MM.1S (cell line): ENCODE measurements at regions not wholly inside any gene's neighbourhood (a gene's known extent, or its start where the extent isn't known, plus 50 kb on each side); places are given as distances from the start of the nearest gene placed in this dataset.

Experiments used
- DNase-seq: peaks from one replicate; pipeline ENCODE4 v3.0.0-alpha.2; 2015
- H2AFZ ChIP-seq: fragments of 300-600 bp; sonication (generic); 2 replicates; pipeline ENCODE4 v1.6.0; 2016; ENCODE audit warnings: antibody characterized with exemption, low read length
- H3F3A ChIP-seq: fragments of 300-600 bp; sonication (generic); 2 replicates; pipeline ENCODE4 v1.6.1; 2016; ENCODE audit warnings: mild to moderate bottlenecking, antibody characterized with exemption, low read length, moderate library complexity, mixed read lengths; ENCODE audit not compliant: insufficient read depth
- H3K27ac ChIP-seq: fragments of 300-600 bp; sonication (generic); 2 replicates; pipeline ENCODE4 v1.5.1; 2016; ENCODE audit warnings: mild to moderate bottlenecking, low read length
- H3K27me3 ChIP-seq: fragments of 300-600 bp; sonication (generic); replicated peaks from 2 replicates; pipeline ENCODE4 v1.6.0; 2016; ENCODE audit warnings: low read length; ENCODE audit not compliant: insufficient read depth
- H3K36me3 ChIP-seq: fragments of 300-600 bp; sonication (generic); replicated peaks from 2 replicates; pipeline ENCODE4 v1.6.1; 2016; ENCODE audit warnings: mild to moderate bottlenecking, low read length, mixed read lengths; ENCODE audit not compliant: insufficient read depth
- H3K4me1 ChIP-seq: fragments of 300-600 bp; sonication (generic); 2 replicates; pipeline ENCODE4 v1.6.1; 2016; ENCODE audit warnings: low read length, mixed read lengths
- H3K4me2 ChIP-seq: fragments of 300-600 bp; sonication (generic); 2 replicates; pipeline ENCODE4 v1.6.0; 2016; ENCODE audit warnings: low read depth, low read length
- H3K4me3 ChIP-seq: fragments of 300-600 bp; sonication (generic); 2 replicates; pipeline ENCODE4 v1.5.1; 2016; ENCODE audit warnings: low read length, mixed read lengths
- H3K79me2 ChIP-seq: fragments of 300-600 bp; sonication (generic); 2 replicates; pipeline ENCODE4 v1.6.1; 2016; ENCODE audit warnings: mixed run types, low read length, mixed read lengths
- H3K9ac ChIP-seq: fragments of 300-600 bp; sonication (generic); 2 replicates; pipeline ENCODE4 v1.6.1; 2016; ENCODE audit warnings: low read length, mixed read lengths
- H3K9me2 ChIP-seq: fragments of 300-600 bp; sonication (generic); replicated peaks from 2 replicates; pipeline ENCODE4 v1.6.1; 2016; ENCODE audit warnings: mild to moderate bottlenecking, low read length, mixed read lengths; ENCODE audit not compliant: insufficient read depth
- H3K9me3 ChIP-seq: fragments of 300-600 bp; sonication (generic); replicated peaks from 2 replicates; pipeline ENCODE4 v1.6.1; 2016; ENCODE audit warnings: mild to moderate bottlenecking, low read length, mixed read lengths; ENCODE audit not compliant: insufficient read depth
- H4K20me1 ChIP-seq: fragments of 300-600 bp; sonication (generic); 2 replicates; pipeline ENCODE4 v1.6.1; 2016; ENCODE audit warnings: mild to moderate bottlenecking, low read length, moderate library complexity, mixed read lengths; ENCODE audit not compliant: insufficient read depth
- EZH2 ChIP-seq: fragments of 300-600 bp; sonication (generic); optimal IDR thresholded peaks from 2 replicates; pipeline ENCODE3; 2017; ENCODE audit warnings: low read depth, mild to moderate bottlenecking, antibody characterized with exemption, low read length, mixed read lengths
- EZH2phosphoT487 ChIP-seq: fragments of 300-600 bp; sonication (generic); IDR thresholded peaks from 2 replicates; pipeline ENCODE4 v1.6.1; 2018; ENCODE audit warnings: antibody characterized with exemption, low read length
- TF ChIP-seq, protein P1 (sequence below): fragments of 300-600 bp; sonication (generic); IDR thresholded peaks from 2 replicates; pipeline ENCODE4 v1.5.1; 2016; ENCODE audit warnings: antibody characterized with exemption, low read length, mixed read lengths

GRCh38 chr16:73199214-73199613 lies 151.3 kb upstream of the ZFHX3 start:
- H3K4me1 ChIP-seq = no peaks in the 10 kb centered on the region
- no peak for DNase-seq
- TF ChIP-seq, protein P1, sequence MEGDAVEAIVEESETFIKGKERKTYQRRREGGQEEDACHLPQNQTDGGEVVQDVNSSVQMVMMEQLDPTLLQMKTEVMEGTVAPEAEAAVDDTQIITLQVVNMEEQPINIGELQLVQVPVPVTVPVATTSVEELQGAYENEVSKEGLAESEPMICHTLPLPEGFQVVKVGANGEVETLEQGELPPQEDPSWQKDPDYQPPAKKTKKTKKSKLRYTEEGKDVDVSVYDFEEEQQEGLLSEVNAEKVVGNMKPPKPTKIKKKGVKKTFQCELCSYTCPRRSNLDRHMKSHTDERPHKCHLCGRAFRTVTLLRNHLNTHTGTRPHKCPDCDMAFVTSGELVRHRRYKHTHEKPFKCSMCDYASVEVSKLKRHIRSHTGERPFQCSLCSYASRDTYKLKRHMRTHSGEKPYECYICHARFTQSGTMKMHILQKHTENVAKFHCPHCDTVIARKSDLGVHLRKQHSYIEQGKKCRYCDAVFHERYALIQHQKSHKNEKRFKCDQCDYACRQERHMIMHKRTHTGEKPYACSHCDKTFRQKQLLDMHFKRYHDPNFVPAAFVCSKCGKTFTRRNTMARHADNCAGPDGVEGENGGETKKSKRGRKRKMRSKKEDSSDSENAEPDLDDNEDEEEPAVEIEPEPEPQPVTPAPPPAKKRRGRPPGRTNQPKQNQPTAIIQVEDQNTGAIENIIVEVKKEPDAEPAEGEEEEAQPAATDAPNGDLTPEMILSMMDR = no peak
- TF ChIP-seq EZH2phosphoT487 (no peak), EZH2 (no peak)
- H3F3A ChIP-seq = no peaks in the 10 kb centered on the region
- H3K27ac ChIP-seq = no peak overlapping the region
- H3K4me2 ChIP-seq = no peak overlapping the region
- H3K9me2 ChIP-seq = no peaks in the 10 kb centered on the region
- H3K36me3 ChIP-seq = no peaks in the 10 kb centered on the region
- no peaks in the 10 kb centered on the region for H3K9me3 ChIP-seq
- no peaks in the 10 kb centered on the region for H4K20me1 ChIP-seq
- no peak overlapping the region for H3K9ac ChIP-seq
- H3K4me3 ChIP-seq = no peak overlapping the region
- H3K79me2 ChIP-seq = no peaks in the 10 kb centered on the region
- no peak overlapping the region for H2AFZ ChIP-seq
- no peaks in the 10 kb centered on the region for H3K27me3 ChIP-seq

DNA sequence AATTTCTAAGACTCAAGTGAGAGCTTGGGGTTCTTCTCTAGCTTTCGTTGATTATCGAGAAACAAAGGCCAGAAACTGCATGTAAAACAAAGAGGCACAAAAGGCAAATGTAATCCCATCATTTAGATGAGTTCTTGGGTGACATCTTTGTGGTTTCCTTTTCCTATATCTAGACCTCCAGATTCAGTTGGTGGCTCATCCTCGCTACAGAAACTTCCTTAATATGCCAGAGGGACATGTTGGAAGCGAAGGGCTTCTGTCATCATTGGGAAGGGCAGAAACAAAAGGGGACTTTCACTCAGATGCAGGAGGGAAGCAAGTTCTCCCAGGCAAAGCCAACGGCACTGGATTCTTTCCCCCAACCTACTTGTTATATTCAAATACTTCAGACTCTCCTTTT lies 150.6 kb upstream of the ZFHX3 start:
- no peak overlapping the region for H3K27ac ChIP-seq
- no peak overlapping the region for H3K4me2 ChIP-seq
- no peak overlapping the region for H3K4me3 ChIP-seq
- no peaks in the 10 kb centered on the region for H3K9me2 ChIP-seq
- no peaks in the 10 kb centered on the region for H4K20me1 ChIP-seq
- no peaks in the 10 kb centered on the region for H3K9me3 ChIP-seq
- no peak for DNase-seq
- no peaks in the 10 kb centered on the region for H3K36me3 ChIP-seq
- H3K9ac ChIP-seq = no peak overlapping the region
- H2AFZ ChIP-seq = no peak overlapping the region
- TF ChIP-seq, protein P1 = no peak
- TF ChIP-seq EZH2 = no peak
- no peak for TF ChIP-seq EZH2phosphoT487
- no peaks in the 10 kb centered on the region for H3K27me3 ChIP-seq
- no peaks in the 10 kb centered on the region for H3K79me2 ChIP-seq
- H3F3A ChIP-seq = no peaks in the 10 kb centered on the region
- no peaks in the 10 kb centered on the region for H3K4me1 ChIP-seq

DNA sequence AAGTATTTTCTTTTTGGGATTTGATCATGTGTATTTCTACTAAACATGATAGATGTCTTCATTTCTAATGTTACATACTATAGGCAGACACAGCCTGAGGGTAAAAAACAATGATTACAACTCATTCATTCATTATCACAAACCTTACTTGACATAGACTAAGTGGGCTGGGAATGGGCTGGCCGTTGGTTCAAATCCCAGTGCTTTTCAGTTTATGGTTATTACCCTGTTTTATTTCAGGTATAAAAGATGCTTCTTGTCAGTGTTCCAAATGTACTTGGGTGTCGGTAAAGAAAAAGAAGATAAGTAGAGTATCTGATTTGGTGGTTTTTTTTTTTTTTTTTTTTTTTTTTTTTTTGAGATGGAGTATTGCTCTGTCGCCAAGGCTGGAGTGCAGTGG lies 149.7 kb upstream of the ZFHX3 start:
- H3K9me3 ChIP-seq = no peaks in the 10 kb centered on the region
- H3K9ac ChIP-seq = no peak overlapping the region
- no peaks in the 10 kb centered on the region for H3K4me1 ChIP-seq
- H3K79me2 ChIP-seq = no peaks in the 10 kb centered on the region
- no peaks in the 10 kb centered on the region for H3K27me3 ChIP-seq
- no peaks in the 10 kb centered on the region for H4K20me1 ChIP-seq
- H3K4me2 ChIP-seq = no peak overlapping the region
- DNase-seq = no peak
- no peaks in the 10 kb centered on the region for H3F3A ChIP-seq
- H3K36me3 ChIP-seq = no peaks in the 10 kb centered on the region
- H3K27ac ChIP-seq = no peak overlapping the region
- no peaks in the 10 kb centered on the region for H3K9me2 ChIP-seq
- no peak overlapping the region for H2AFZ ChIP-seq
- TF ChIP-seq EZH2 (no peak), EZH2phosphoT487 (no peak)
- TF ChIP-seq, protein P1 = no peak
- H3K4me3 ChIP-seq = no peak overlapping the region
